ENCODE measurements at regions not wholly inside any gene's neighbourhood (a gene's known extent, or its start where the extent isn't known, plus 50 kb on each side); places are given as distances from the start of the nearest gene placed in this dataset.

- ATAC-seq = no peak
Measured at GRCh38 chr11:95352733-95353346, 121.8 kb upstream of the SESN3 start.

GRCh38 chr11:95349345-95349942 lies 118.4 kb upstream of the SESN3 start:
- no peak for ATAC-seq
- no peak for TF ChIP-seq CSDC2 (CRISPR knock-in tag; IDR thresholded peaks at IDR 0.05)

More at GRCh38 chr11:95352733-95353346, 121.8 kb upstream of the SESN3 start:
- no peak for TF ChIP-seq OSR1 (CRISPR knock-in tag; IDR thresholded peaks at IDR 0.05)
- TF ChIP-seq TOX (CRISPR knock-in tag; IDR thresholded peaks at IDR 0.05; ENCODE audit: borderline replicate concordance) = no peak
- TF ChIP-seq ZC3H10 (CRISPR knock-in tag; IDR thresholded peaks at IDR 0.05) = no peak
- no peak for TF ChIP-seq ZNF565 (CRISPR knock-in tag; conservative IDR thresholded peaks at IDR 0.05; ENCODE audit: low read depth)

GRCh38 chr11:95346265-95346664 lies 115.3 kb upstream of the SESN3 start:
- TF ChIP-seq BACH2 (CRISPR knock-in tag; IDR thresholded peaks at IDR 0.05; ENCODE audit: borderline replicate concordance) (no peak), GLIS3 (CRISPR knock-in tag; IDR thresholded peaks at IDR 0.05) (no peak), CREB5 (CRISPR knock-in tag; IDR thresholded peaks at IDR 0.05; ENCODE audit: low read depth) (no peak), ZNF565 (CRISPR knock-in tag; conservative IDR thresholded peaks at IDR 0.05; ENCODE audit: low read depth) (no peak), PPARA (CRISPR knock-in tag; IDR thresholded peaks at IDR 0.05; ENCODE audit: borderline replicate concordance) (no peak), ZFP3 (CRISPR knock-in tag; IDR thresholded peaks at IDR 0.05) (no peak), ISL1 (CRISPR knock-in tag; IDR thresholded peaks at IDR 0.05) (no peak), CSRNP3 (CRISPR knock-in tag; IDR thresholded peaks at IDR 0.05) (no peak), ARNTL (CRISPR knock-in tag; IDR thresholded peaks at IDR 0.05; ENCODE audit: borderline replicate concordance, low read depth) (no peak), ESRRG (CRISPR knock-in tag; IDR thresholded peaks at IDR 0.05) (no peak)
- no peak for ATAC-seq

- ATAC-seq = no peak
Measured at GRCh38 chr11:95345651-95346050, 114.6 kb upstream of the SESN3 start.

GRCh38 chr11:95344932-95345642 lies 114.1 kb upstream of the SESN3 start:
- TF ChIP-seq ESRRG (CRISPR knock-in tag; IDR thresholded peaks at IDR 0.05) (no peak), SNAI2 (CRISPR knock-in tag; IDR thresholded peaks at IDR 0.05) (no peak), ZNF70 (CRISPR knock-in tag; IDR thresholded peaks at IDR 0.05) (no peak), TOX (CRISPR knock-in tag; IDR thresholded peaks at IDR 0.05; ENCODE audit: borderline replicate concordance) (no peak), TCF4 (CRISPR knock-in tag; IDR thresholded peaks at IDR 0.05; ENCODE audit: borderline replicate concordance) (no peak), POU6F1 (CRISPR knock-in tag; IDR thresholded peaks at IDR 0.05; ENCODE audit: borderline replicate concordance, low read depth) (no peak), GLIS3 (CRISPR knock-in tag; IDR thresholded peaks at IDR 0.05) (no peak), ZNF565 (CRISPR knock-in tag; conservative IDR thresholded peaks at IDR 0.05; ENCODE audit: low read depth) (no peak), PATZ1 (CRISPR knock-in tag; IDR thresholded peaks at IDR 0.05; ENCODE audit: borderline replicate concordance) (no peak), BACH2 (CRISPR knock-in tag; IDR thresholded peaks at IDR 0.05; ENCODE audit: borderline replicate concordance) (no peak), ZFP30 (CRISPR knock-in tag; IDR thresholded peaks at IDR 0.05) (no peak), PPARA (CRISPR knock-in tag; IDR thresholded peaks at IDR 0.05; ENCODE audit: borderline replicate concordance) (no peak), ARNTL (CRISPR knock-in tag; IDR thresholded peaks at IDR 0.05; ENCODE audit: borderline replicate concordance, low read depth) (no peak), CSDC2 (CRISPR knock-in tag; IDR thresholded peaks at IDR 0.05) (no peak), OSR1 (CRISPR knock-in tag; IDR thresholded peaks at IDR 0.05) (no peak), ZC3H10 (CRISPR knock-in tag; IDR thresholded peaks at IDR 0.05) (no peak), TSHZ2 (CRISPR knock-in tag; IDR thresholded peaks at IDR 0.05) (no peak)
- ATAC-seq = no peak

More at GRCh38 chr11:95345651-95346050, 114.6 kb upstream of the SESN3 start:
- TF ChIP-seq ZNF70 (CRISPR knock-in tag; IDR thresholded peaks at IDR 0.05) (no peak), BACH2 (CRISPR knock-in tag; IDR thresholded peaks at IDR 0.05; ENCODE audit: borderline replicate concordance) (no peak), ZFP3 (CRISPR knock-in tag; IDR thresholded peaks at IDR 0.05) (no peak), OSR1 (CRISPR knock-in tag; IDR thresholded peaks at IDR 0.05) (no peak), ZNF8 (CRISPR knock-in tag; IDR thresholded peaks at IDR 0.05) (no peak), ZNF565 (CRISPR knock-in tag; conservative IDR thresholded peaks at IDR 0.05; ENCODE audit: low read depth) (no peak)

Data from SK-N-SH treated with all-trans-retinoic acid at 6 μM for 48 hours (cell line).